ENCODE measurements at regions not wholly inside any gene's neighbourhood (a gene's known extent, or its start where the extent isn't known, plus 50 kb on each side); places are given as distances from the start of the nearest gene placed in this dataset.

DNA sequence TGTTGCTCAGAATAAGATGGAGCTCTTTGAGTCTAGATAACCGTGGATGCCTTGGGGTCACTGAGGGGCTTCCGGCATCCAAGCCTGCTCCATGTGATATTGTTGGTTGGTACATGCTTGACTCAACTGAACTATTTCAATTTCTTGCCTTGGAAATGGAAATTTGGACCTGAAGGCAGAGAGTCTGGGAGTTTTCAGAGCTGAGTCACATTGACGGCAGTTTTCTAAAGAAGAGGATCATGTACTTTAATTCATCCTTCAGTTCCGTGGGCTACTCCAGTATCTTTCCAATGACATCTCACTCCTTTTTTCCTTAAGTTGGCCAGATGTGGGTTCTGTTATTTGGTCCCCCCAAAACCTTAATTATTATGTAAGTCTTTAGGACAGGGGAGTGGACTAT, 100.5 kb downstream of the MFAP3L start:
- TF ChIP-seq EZH2 (IDR thresholded peaks at IDR 0.05; ENCODE audit: borderline replicate concordance, insufficient read depth, low read depth, low read length, poor library complexity, severe bottlenecking): no peak
- no peak for TF ChIP-seq CTCF (IDR thresholded peaks at IDR 0.05)
